Neural cell (in vitro differentiated cells): ENCODE measurements at regions not wholly inside any gene's neighbourhood (a gene's known extent, or its start where the extent isn't known, plus 50 kb on each side); places are given as distances from the start of the nearest gene placed in this dataset.

Source experiments
- H2AFZ ChIP-seq: fragments of 200-600, 300-800 bp; sonication (generic), shearing (Covaris generic); 2 replicates; pipeline ENCODE4 v1.6.0; 2014; ENCODE audit warnings: low read depth, mild to moderate bottlenecking, antibody characterized with exemption, low read length, moderate library complexity
- H3F3A ChIP-seq: fragments of 200-600 bp; shearing (Covaris generic); 2 replicates; pipeline ENCODE4 v1.6.1; 2016; ENCODE audit warnings: mild to moderate bottlenecking, moderate library complexity, mixed read lengths, antibody characterized with exemption, low read length; ENCODE audit not compliant: insufficient read depth, poor library complexity, severe bottlenecking
- H3K27ac ChIP-seq: fragments of 200-600, 300-800 bp; sonication (generic), shearing (Covaris generic); 2 replicates; pipeline ENCODE4 v1.5.1; 2014; ENCODE audit warnings: mild to moderate bottlenecking, low read length, moderate library complexity
- H3K27me3 ChIP-seq: fragments of 300-800, 200-600 bp; sonication (generic), shearing (Covaris generic); 2 replicates; pipeline ENCODE4 v1.6.0; 2014; ENCODE audit warnings: mild to moderate bottlenecking, low read depth, low read length, moderate library complexity; ENCODE audit not compliant: insufficient read depth
- H3K36me3 ChIP-seq: fragments of 300-800, 200-600 bp; sonication (generic), shearing (Covaris generic); 2 replicates; pipeline ENCODE4 v1.5.1; 2014; ENCODE audit warnings: mild to moderate bottlenecking, antibody characterized with exemption, low read length, moderate library complexity; ENCODE audit not compliant: insufficient read depth
- H3K4me2 ChIP-seq: fragments of 300-800, 200-600 bp; sonication (generic), shearing (Covaris generic); 2 replicates; pipeline ENCODE4 v1.6.0; 2014; ENCODE audit warnings: mild to moderate bottlenecking, low read length
- H3K4me3 ChIP-seq: fragments of 300-800, 200-600 bp; sonication (generic), shearing (Covaris generic); 2 replicates; pipeline ENCODE4 v1.5.1; 2014; ENCODE audit warnings: mild to moderate bottlenecking, low read length, moderate library complexity
- H3K79me2 ChIP-seq: fragments of 200-600 bp; shearing (Covaris generic); replicated peaks from 2 replicates; pipeline ENCODE4 v1.6.0; 2014; ENCODE audit warnings: mild to moderate bottlenecking, low read length, moderate library complexity; ENCODE audit not compliant: insufficient read depth
- H3K9ac ChIP-seq: fragments of 300-800, 200-600 bp; sonication (generic), shearing (Covaris generic); 2 replicates; pipeline ENCODE4 v1.6.1; 2016; ENCODE audit warnings: mild to moderate bottlenecking, low read length, mixed read lengths
- H3K9me2 ChIP-seq: fragments of 200-600 bp; shearing (Covaris generic); 2 replicates; pipeline ENCODE4 v1.6.1; 2016; ENCODE audit warnings: mild to moderate bottlenecking, low read length, mixed read lengths; ENCODE audit not compliant: insufficient read depth
- H3K9me3 ChIP-seq: fragments of 200-600, 300-800 bp; sonication (generic), shearing (Covaris generic); 2 replicates; pipeline ENCODE4 v1.6.1; 2016; ENCODE audit warnings: mild to moderate bottlenecking, mixed run types, low read length, moderate library complexity, mixed read lengths
- H4K20me1 ChIP-seq: fragments of 200-600 bp; shearing (Covaris generic); 2 replicates; pipeline ENCODE4 v1.6.1; 2016; ENCODE audit warnings: mild to moderate bottlenecking, mixed run types; ENCODE audit not compliant: insufficient read depth
- EP300 ChIP-seq: fragments of 450-650 bp; conservative IDR thresholded peaks from 2 replicates; pipeline ENCODE4 v1.6.1; 2014; ENCODE audit warnings: antibody characterized with exemption, mild to moderate bottlenecking, moderate library complexity; ENCODE audit not compliant: poor library complexity, severe bottlenecking
- EZH2 ChIP-seq: fragments of 200-600, 300-800 bp; shearing (Covaris generic), sonication (generic); IDR thresholded peaks from 2 replicates; pipeline ENCODE4 v1.6.1; 2014; ENCODE audit warnings: antibody characterized with exemption, low read length, borderline replicate concordance, mild to moderate bottlenecking; ENCODE audit not compliant: insufficient read depth, poor library complexity, severe bottlenecking
- MXI1 ChIP-seq: fragments of 450-650 bp; conservative IDR thresholded peaks from 2 replicates; pipeline ENCODE4 v1.6.1; 2014; ENCODE audit warnings: antibody characterized with exemption, mild to moderate bottlenecking; ENCODE audit not compliant: poor library complexity, severe bottlenecking
- POLR2AphosphoS5 ChIP-seq: IDR thresholded peaks from 2 replicates; pipeline ENCODE4 v1.6.1; 2012
- RAD21 ChIP-seq: fragments of 450-650 bp; conservative IDR thresholded peaks from 2 replicates; pipeline ENCODE4 v1.6.1; 2014; ENCODE audit warnings: antibody characterized with exemption, mild to moderate bottlenecking, moderate library complexity
- SMC3 ChIP-seq: fragments of 450-650 bp; conservative IDR thresholded peaks from 2 replicates; pipeline ENCODE4 v1.6.1; 2014; ENCODE audit warnings: antibody characterized with exemption, mild to moderate bottlenecking, moderate library complexity; ENCODE audit not compliant: poor library complexity
- TAF1 ChIP-seq: IDR thresholded peaks from 2 replicates; pipeline ENCODE4 v1.6.1; 2012; ENCODE audit warnings: low read depth
- TF ChIP-seq, protein P1 (sequence below): IDR thresholded peaks from 2 replicates; pipeline ENCODE4 v1.6.1; 2012; ENCODE audit warnings: borderline replicate concordance
- TF ChIP-seq, protein P2 (sequence below): fragments of 450-650 bp; IDR thresholded peaks from 2 replicates; pipeline ENCODE4 v1.5.1; 2014; ENCODE audit warnings: antibody characterized with exemption, mild to moderate bottlenecking, moderate library complexity; ENCODE audit not compliant: poor library complexity, severe bottlenecking

DNA sequence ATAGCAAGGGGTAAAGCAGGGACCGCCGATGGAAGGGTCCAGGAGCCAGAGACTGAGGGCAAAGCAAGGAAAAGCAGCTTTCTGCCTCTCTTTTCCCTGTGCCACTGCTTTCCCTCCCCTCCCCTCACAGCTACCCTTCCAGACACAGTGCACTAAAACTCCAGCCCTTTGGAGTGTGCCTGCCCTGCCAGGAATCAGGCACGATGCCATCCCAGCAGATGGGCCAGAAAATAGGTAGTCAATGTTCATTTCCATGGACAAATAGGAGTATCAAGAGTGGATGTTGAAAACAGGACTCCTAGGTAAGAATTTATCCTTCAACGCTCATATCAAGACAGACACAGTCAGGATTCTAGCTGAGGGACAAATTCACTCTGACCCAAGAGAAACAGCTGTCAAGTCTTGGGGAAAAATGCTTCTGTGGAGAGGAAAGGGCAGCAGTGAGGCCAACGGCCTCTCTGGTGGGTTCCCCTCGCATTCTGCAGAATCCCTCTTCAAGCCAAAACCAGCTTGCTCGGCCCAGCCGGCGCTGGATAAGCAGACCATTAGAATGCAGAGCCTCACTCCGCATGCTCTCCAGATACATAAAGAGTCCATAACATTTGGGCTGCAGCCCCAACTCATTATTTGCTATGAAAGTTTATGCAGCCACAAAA, 138.0 kb downstream of the CAAP1 start:
- H4K20me1 ChIP-seq: no peaks in the 10 kb centered on the region
- TF ChIP-seq MXI1: no peak
- no peak for TF ChIP-seq EP300
- no peak for TF ChIP-seq RAD21
- no peak for TF ChIP-seq EZH2
- TF ChIP-seq SMC3: no peak
- no peak for TF ChIP-seq TAF1
- TF ChIP-seq, protein P1, sequence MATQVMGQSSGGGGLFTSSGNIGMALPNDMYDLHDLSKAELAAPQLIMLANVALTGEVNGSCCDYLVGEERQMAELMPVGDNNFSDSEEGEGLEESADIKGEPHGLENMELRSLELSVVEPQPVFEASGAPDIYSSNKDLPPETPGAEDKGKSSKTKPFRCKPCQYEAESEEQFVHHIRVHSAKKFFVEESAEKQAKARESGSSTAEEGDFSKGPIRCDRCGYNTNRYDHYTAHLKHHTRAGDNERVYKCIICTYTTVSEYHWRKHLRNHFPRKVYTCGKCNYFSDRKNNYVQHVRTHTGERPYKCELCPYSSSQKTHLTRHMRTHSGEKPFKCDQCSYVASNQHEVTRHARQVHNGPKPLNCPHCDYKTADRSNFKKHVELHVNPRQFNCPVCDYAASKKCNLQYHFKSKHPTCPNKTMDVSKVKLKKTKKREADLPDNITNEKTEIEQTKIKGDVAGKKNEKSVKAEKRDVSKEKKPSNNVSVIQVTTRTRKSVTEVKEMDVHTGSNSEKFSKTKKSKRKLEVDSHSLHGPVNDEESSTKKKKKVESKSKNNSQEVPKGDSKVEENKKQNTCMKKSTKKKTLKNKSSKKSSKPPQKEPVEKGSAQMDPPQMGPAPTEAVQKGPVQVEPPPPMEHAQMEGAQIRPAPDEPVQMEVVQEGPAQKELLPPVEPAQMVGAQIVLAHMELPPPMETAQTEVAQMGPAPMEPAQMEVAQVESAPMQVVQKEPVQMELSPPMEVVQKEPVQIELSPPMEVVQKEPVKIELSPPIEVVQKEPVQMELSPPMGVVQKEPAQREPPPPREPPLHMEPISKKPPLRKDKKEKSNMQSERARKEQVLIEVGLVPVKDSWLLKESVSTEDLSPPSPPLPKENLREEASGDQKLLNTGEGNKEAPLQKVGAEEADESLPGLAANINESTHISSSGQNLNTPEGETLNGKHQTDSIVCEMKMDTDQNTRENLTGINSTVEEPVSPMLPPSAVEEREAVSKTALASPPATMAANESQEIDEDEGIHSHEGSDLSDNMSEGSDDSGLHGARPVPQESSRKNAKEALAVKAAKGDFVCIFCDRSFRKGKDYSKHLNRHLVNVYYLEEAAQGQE: no peak
- TF ChIP-seq POLR2AphosphoS5: no peak
- TF ChIP-seq, protein P2, sequence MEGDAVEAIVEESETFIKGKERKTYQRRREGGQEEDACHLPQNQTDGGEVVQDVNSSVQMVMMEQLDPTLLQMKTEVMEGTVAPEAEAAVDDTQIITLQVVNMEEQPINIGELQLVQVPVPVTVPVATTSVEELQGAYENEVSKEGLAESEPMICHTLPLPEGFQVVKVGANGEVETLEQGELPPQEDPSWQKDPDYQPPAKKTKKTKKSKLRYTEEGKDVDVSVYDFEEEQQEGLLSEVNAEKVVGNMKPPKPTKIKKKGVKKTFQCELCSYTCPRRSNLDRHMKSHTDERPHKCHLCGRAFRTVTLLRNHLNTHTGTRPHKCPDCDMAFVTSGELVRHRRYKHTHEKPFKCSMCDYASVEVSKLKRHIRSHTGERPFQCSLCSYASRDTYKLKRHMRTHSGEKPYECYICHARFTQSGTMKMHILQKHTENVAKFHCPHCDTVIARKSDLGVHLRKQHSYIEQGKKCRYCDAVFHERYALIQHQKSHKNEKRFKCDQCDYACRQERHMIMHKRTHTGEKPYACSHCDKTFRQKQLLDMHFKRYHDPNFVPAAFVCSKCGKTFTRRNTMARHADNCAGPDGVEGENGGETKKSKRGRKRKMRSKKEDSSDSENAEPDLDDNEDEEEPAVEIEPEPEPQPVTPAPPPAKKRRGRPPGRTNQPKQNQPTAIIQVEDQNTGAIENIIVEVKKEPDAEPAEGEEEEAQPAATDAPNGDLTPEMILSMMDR: no peak
- no peak overlapping the region for H3K9ac ChIP-seq
- no peaks in the 10 kb centered on the region for H3K27me3 ChIP-seq
- no peak overlapping the region for H3K4me2 ChIP-seq
- no peaks in the 10 kb centered on the region for H3K79me2 ChIP-seq
- no peak overlapping the region for H2AFZ ChIP-seq
- H3K27ac ChIP-seq: no peak overlapping the region
- no peaks in the 10 kb centered on the region for H3K9me3 ChIP-seq
- H3F3A ChIP-seq: no peaks in the 10 kb centered on the region
- no peaks in the 10 kb centered on the region for H3K36me3 ChIP-seq
- no peak overlapping the region for H3K4me3 ChIP-seq
- no peaks in the 10 kb centered on the region for H3K9me2 ChIP-seq

DNA sequence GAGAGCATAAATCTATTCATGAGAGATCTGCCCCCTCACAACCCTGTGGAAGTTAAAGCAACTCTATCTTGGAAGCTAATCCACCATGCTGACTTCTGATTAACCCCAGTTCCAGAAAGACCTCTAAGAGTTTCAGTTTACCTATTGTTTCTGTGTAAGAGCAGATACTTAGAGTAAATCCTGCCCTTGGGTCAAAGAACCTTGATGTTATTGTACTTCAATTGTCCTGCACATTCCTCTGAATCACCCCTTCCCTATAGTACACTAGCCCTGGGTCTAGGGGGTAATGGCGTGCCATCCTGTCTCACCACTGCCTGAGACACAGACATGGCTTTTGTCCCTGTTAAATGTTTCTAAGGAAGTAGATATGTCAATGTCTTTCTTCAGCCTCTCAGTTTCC, 138.6 kb downstream of the CAAP1 start:
- Histone ChIP-seq H3K27me3 (no peaks in the 10 kb centered on the region), H3K9me3 (no peaks in the 10 kb centered on the region), H3K9ac (no peak overlapping the region), H3K27ac (no peak overlapping the region), H2AFZ (no peak overlapping the region), H3K36me3 (no peaks in the 10 kb centered on the region), H3K9me2 (no peaks in the 10 kb centered on the region), H3K4me3 (no peak overlapping the region), H3K4me2 (no peak overlapping the region), H4K20me1 (no peaks in the 10 kb centered on the region), H3K79me2 (no peaks in the 10 kb centered on the region), H3F3A (no peaks in the 10 kb centered on the region)
- TF ChIP-seq TAF1 (no peak), RAD21 (no peak), EZH2 (no peak), EP300 (no peak), POLR2AphosphoS5 (no peak)
- TF ChIP-seq, protein P2: no peak
